Muscle of leg (tissue), 3 donors: ENCODE measurements at regions not wholly inside any gene's neighbourhood (a gene's known extent, or its start where the extent isn't known, plus 50 kb on each side); places are given as distances from the start of the nearest gene placed in this dataset.
"Not testable (repeated sequence)": the region's sequence is repeated elsewhere in the genome, so short reads cannot be mapped to it uniquely, and the experiment has no call there.

Source experiments
- DNase-seq: peaks from one replicate; pipeline ENCODE4 v3.0.0; 2013
- H3K27ac ChIP-seq: one replicate; pipeline ENCODE4 v1.5.1; 2013; ENCODE audit warnings: mild to moderate bottlenecking, low read length, control low read depth
- H3K27me3 ChIP-seq: one replicate; pipeline ENCODE4 v1.6.1; 2013; ENCODE audit warnings: low read length; ENCODE audit not compliant: control insufficient read depth, insufficient read depth
- H3K36me3 ChIP-seq: one replicate; pipeline ENCODE4 v1.6.1; 2013; ENCODE audit warnings: low read length; ENCODE audit not compliant: control insufficient read depth, insufficient read depth
- H3K4me1 ChIP-seq: one replicate; pipeline ENCODE4 v1.6.1; 2013; ENCODE audit warnings: low read length; ENCODE audit not compliant: control insufficient read depth, insufficient read depth
- H3K4me3 ChIP-seq: one replicate; pipeline ENCODE4 v1.5.1; 2013; ENCODE audit warnings: low read length, control low read depth
- H3K9me3 ChIP-seq: replicated peaks from 2 replicates; pipeline ENCODE4 v1.6.1; 2013; ENCODE audit warnings: low read depth, low read length; ENCODE audit not compliant: control insufficient read depth
- WGBS: methylation state at CpG from one replicate; pipeline ENCODE4 v1.1.5; 2013; ENCODE audit warnings: missing lambda C conversion rate; ENCODE audit not compliant: insufficient coverage; 5-methylcytosine and 5-hydroxymethylcytosine counted together

GRCh38 chr3:34483311-34483887, 685.0 kb downstream of the PDCD6IP start:
- H3K4me3 ChIP-seq = no peak overlapping the region
- H3K27ac ChIP-seq = no peak overlapping the region
- no CpG with 5 or more reads among the region's 1 CpG for WGBS

GRCh38 chr3:34504366-34504765, 705.9 kb downstream of the PDCD6IP start:
- Histone ChIP-seq H3K4me3 (no peak overlapping the region), H3K4me1 (no peaks in the 10 kb centered on the region), H3K36me3 (no peaks in the 10 kb centered on the region), H3K27me3 (no peaks in the 10 kb centered on the region), H3K9me3 (no peaks in the 10 kb centered on the region), H3K27ac (no peak overlapping the region)
- DNase-seq = no peak
- WGBS = 82% methylated on average over 3 of the region's 4 CpGs

More at GRCh38 chr3:34483311-34483887, 685.0 kb downstream of the PDCD6IP start:
- Histone ChIP-seq H3K27me3 (no peaks in the 10 kb centered on the region), H3K36me3 (no peaks in the 10 kb centered on the region), H3K9me3 (no peaks in the 10 kb centered on the region), H3K4me1 (no peaks in the 10 kb centered on the region)
- DNase-seq = no peak

- WGBS = 40% methylated on average over 1 of the region's 4 CpGs
- Histone ChIP-seq H3K27ac (no peak overlapping the region), H3K4me1 (no peaks in the 10 kb centered on the region), H3K36me3 (no peaks in the 10 kb centered on the region), H3K9me3 (no peaks in the 10 kb centered on the region), H3K4me3 (no peak overlapping the region), H3K27me3 (no peaks in the 10 kb centered on the region)
- DNase-seq = no peak
Measured at GRCh38 chr3:34504775-34505174, 706.3 kb downstream of the PDCD6IP start.

- Histone ChIP-seq H3K4me1 (no peaks in the 10 kb centered on the region), H3K9me3 (no peaks in the 10 kb centered on the region), H3K36me3 (no peaks in the 10 kb centered on the region), H3K27ac (no peak overlapping the region), H3K27me3 (no peaks in the 10 kb centered on the region), H3K4me3 (no peak overlapping the region)
- DNase-seq = no peak
Measured at GRCh38 chr3:34508732-34509131, 710.3 kb downstream of the PDCD6IP start.

- WGBS = 60% methylated on average over 2 of the region's 3 CpGs
- H3K27me3 ChIP-seq = no peaks in the 10 kb centered on the region
- no peak for DNase-seq
- no peak overlapping the region for H3K27ac ChIP-seq
- H3K36me3 ChIP-seq = no peaks in the 10 kb centered on the region
- no peak overlapping the region for H3K4me3 ChIP-seq
- H3K4me1 ChIP-seq = no peaks in the 10 kb centered on the region
- no peaks in the 10 kb centered on the region for H3K9me3 ChIP-seq
Measured at GRCh38 chr3:34511891-34512290, 713.5 kb downstream of the PDCD6IP start.

GRCh38 chr3:34519008-34519407, 720.6 kb downstream of the PDCD6IP start:
- not testable (repeated sequence) for H3K27me3 ChIP-seq, DNase-seq, H3K27ac ChIP-seq, H3K9me3 ChIP-seq, H3K36me3 ChIP-seq, H3K4me1 ChIP-seq, H3K4me3 ChIP-seq
- WGBS = 100% methylated on average over 1 of the region's 2 CpGs

GRCh38 chr3:34531156-34531555, 732.7 kb downstream of the PDCD6IP start:
- WGBS = no CpG with 5 or more reads among the region's 5 CpGs

GRCh38 chr3:34533451-34533850, 735.0 kb downstream of the PDCD6IP start:
- Histone ChIP-seq H3K9me3 (no peaks in the 10 kb centered on the region), H3K4me3 (no peak overlapping the region), H3K27me3 (no peaks in the 10 kb centered on the region), H3K36me3 (no peaks in the 10 kb centered on the region), H3K4me1 (no peaks in the 10 kb centered on the region), H3K27ac (no peak overlapping the region)
- DNase-seq = peak; percentile 77
- WGBS = 33% methylated on average over 1 of the region's 2 CpGs

More at GRCh38 chr3:34531156-34531555, 732.7 kb downstream of the PDCD6IP start:
- no peak for DNase-seq
- Histone ChIP-seq H3K36me3 (no peaks in the 10 kb centered on the region), H3K27ac (no peak overlapping the region), H3K9me3 (no peaks in the 10 kb centered on the region), H3K27me3 (no peaks in the 10 kb centered on the region), H3K4me3 (no peak overlapping the region), H3K4me1 (no peaks in the 10 kb centered on the region)

GRCh38 chr3:34534013-34534412, 735.6 kb downstream of the PDCD6IP start:
- WGBS = no CpG with 5 or more reads among the region's 1 CpG

GRCh38 chr3:34544136-34544535, 745.7 kb downstream of the PDCD6IP start:
- Histone ChIP-seq H3K4me1 (no peaks in the 10 kb centered on the region), H3K4me3 (no peak overlapping the region), H3K27ac (no peak overlapping the region), H3K36me3 (no peaks in the 10 kb centered on the region), H3K9me3 (no peaks in the 10 kb centered on the region), H3K27me3 (no peaks in the 10 kb centered on the region)
- no peak for DNase-seq
- 82% methylated on average over 3 of the region's 4 CpGs for WGBS

More at GRCh38 chr3:34534013-34534412, 735.6 kb downstream of the PDCD6IP start:
- Histone ChIP-seq H3K9me3 (no peaks in the 10 kb centered on the region), H3K36me3 (no peaks in the 10 kb centered on the region), H3K27ac (no peak overlapping the region), H3K27me3 (no peaks in the 10 kb centered on the region), H3K4me1 (no peaks in the 10 kb centered on the region), H3K4me3 (no peak overlapping the region)
- peak; percentile 14 for DNase-seq
